HG02678 (cell line): ENCODE measurements at regions not wholly inside any gene's neighbourhood (a gene's known extent, or its start where the extent isn't known, plus 50 kb on each side); places are given as distances from the start of the nearest gene placed in this dataset.
"Not testable (repeated sequence)": the region's sequence is repeated elsewhere in the genome, so short reads cannot be mapped to it uniquely, and the experiment has no call there.

Experiments used
- ATAC-seq: cut with Tn5 transposase; IDR thresholded peaks from one replicate; pipeline ENCODE4 v1.9.1; 2021; ENCODE audit warnings: mild to moderate bottlenecking, moderate library complexity; ENCODE audit not compliant: unreplicated experiment

- ATAC-seq = no peak
These were observed 151.7 kb downstream of the THBS2 start for GRCh38 chr6:169101981-169102380.

- no peak for ATAC-seq
These were observed 152.4 kb downstream of the THBS2 start for GRCh38 chr6:169101036-169101805.

GRCh38 chr6:169099411-169100202 lies 154.0 kb downstream of the THBS2 start:
- no peak for ATAC-seq

GRCh38 chr6:169098651-169099050 lies 155.0 kb downstream of the THBS2 start:
- ATAC-seq = not testable (repeated sequence)

- ATAC-seq = no peak
These were observed 155.5 kb downstream of the THBS2 start for GRCh38 chr6:169098116-169098515.

- ATAC-seq = no peak
These were observed 156.2 kb downstream of the THBS2 start for GRCh38 chr6:169097381-169097959.

GRCh38 chr6:169096388-169096787 lies 157.3 kb downstream of the THBS2 start:
- no peak for ATAC-seq

GRCh38 chr6:169095153-169095552 lies 158.5 kb downstream of the THBS2 start:
- no peak for ATAC-seq

- no peak for ATAC-seq
These were observed 159.1 kb downstream of the THBS2 start for GRCh38 chr6:169094552-169094950.

GRCh38 chr6:169093770-169094551 lies 159.7 kb downstream of the THBS2 start:
- ATAC-seq = no peak

- ATAC-seq = no peak
These were observed 160.5 kb downstream of the THBS2 start for GRCh38 chr6:169093066-169093723.

GRCh38 chr6:169092375-169092774 lies 161.3 kb downstream of the THBS2 start:
- peak; percentile 97 for ATAC-seq

GRCh38 chr6:169090514-169091127 lies 163.0 kb downstream of the THBS2 start:
- ATAC-seq = not testable (repeated sequence)

GRCh38 chr6:169088762-169089161 lies 164.9 kb downstream of the THBS2 start:
- ATAC-seq = no peak

GRCh38 chr6:169087443-169088041 lies 166.1 kb downstream of the THBS2 start:
- no peak for ATAC-seq

- not testable (repeated sequence) for ATAC-seq
These were observed 167.0 kb downstream of the THBS2 start for GRCh38 chr6:169086616-169087015.

GRCh38 chr6:169086020-169086419 lies 167.6 kb downstream of the THBS2 start:
- ATAC-seq = no peak

- no peak for ATAC-seq
These were observed 168.2 kb downstream of the THBS2 start for GRCh38 chr6:169085466-169085865.

- not testable (repeated sequence) for ATAC-seq
These were observed 169.1 kb downstream of the THBS2 start for GRCh38 chr6:169084557-169084956.

GRCh38 chr6:169084067-169084466 lies 169.6 kb downstream of the THBS2 start:
- no peak for ATAC-seq
